ENCODE measurements at regions not wholly inside any gene's neighbourhood (a gene's known extent, or its start where the extent isn't known, plus 50 kb on each side); places are given as distances from the start of the nearest gene placed in this dataset.
"Not testable (repeated sequence)": the region's sequence is repeated elsewhere in the genome, so short reads cannot be mapped to it uniquely, and the experiment has no call there.

DNA sequence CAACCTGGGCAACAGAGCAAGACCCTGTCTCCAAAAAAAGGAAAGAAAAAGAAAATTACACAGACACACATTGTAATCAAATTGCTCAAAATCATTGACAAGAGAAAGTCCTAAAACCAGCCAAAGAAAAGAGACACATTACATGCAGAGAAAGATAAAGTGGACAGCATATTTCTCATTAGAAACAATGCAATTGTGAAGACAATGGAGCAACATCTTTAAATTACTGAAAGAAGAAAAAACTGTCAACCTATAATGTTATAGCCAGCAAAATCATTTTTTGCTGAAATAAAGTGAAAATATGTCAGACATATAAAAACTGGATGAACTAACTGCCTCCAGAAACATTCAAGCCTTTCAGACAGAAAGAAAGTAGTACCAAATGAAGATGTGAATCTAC, 120.6 kb downstream of the TMEM167A start:
- no peak for DNase-seq (ENCODE audit: low read depth, low spot score)

DNA sequence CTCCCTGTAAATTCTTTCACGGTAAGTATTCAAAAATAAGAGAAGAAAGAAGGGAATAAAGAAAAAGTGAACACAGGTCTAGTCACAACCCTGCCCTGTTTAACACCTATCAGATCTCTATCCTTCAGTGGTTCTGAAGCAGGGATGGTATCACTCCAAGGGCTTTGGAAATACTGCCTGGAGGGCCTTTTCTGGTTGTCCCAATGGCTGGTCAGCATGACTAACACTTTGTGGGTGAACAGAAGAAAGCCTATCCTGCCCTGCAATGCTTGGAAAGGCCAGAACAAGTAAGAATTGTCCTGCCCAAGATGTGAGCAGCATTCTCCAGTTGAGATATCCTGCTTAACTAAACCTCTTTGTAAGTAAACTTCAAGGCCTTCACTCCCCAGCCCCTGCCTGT, 124.9 kb downstream of the TMEM167A start:
- no peak for DNase-seq (ENCODE audit: low read depth, low spot score)

DNA sequence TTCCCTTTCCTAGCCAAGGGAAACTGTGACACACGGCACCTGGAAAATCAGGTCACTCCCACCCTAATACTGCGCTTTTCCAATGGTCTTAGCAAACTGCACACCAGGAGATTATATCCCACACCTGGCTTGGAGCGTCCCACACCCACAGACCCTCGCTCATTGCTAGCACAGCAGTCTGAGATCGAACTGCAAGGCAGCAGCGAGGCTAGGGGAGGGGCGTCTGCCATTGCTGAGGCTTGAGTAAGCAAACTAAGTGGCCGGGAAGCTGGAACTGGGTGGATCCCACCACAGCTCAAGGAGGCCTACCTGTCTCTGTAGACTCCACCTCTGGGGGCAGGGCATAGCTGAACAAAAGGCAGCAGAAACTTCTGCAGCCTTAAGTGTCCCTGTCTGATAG, 132.9 kb downstream of the TMEM167A start:
- DNase-seq (ENCODE audit: low read depth, low spot score), result not testable (repeated sequence)

DNA sequence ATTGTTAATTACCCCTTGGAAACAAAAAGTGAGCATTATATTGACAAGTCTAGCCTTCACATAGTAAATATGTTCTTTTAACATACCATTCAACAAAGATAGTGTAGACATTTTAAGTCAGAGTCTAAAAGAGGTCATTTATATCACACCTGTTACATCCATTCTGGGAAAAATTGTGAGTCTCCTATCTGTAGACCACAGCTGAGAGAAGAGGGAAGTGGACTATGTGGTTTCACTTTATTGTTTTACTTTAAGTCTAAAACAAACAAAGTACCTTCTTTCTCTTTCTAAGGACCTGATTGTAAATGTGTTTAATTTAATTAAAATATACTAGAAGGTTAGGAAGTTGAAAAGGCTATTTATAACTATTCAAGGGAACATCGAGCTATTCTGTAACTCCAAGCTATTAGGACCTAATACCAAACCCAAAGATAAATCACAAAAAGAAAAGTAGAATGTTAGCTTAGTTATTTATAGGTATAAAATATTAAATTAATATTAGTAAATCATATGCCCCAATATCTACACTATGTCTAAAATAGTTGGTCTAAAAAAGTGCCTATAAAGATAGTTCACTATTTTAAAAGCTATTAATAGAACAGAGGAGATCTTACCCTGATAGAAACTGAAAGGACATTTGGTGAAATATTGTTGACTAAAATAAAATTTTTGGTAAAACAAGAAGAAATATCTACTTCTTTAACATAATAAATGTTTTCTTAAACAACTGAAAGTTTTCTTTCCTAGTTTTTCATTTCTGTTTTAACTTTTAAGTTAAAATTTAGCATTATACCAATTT, 134.9 kb downstream of the TMEM167A start:
- no peak for DNase-seq (ENCODE audit: low read depth, low spot score)

DNA sequence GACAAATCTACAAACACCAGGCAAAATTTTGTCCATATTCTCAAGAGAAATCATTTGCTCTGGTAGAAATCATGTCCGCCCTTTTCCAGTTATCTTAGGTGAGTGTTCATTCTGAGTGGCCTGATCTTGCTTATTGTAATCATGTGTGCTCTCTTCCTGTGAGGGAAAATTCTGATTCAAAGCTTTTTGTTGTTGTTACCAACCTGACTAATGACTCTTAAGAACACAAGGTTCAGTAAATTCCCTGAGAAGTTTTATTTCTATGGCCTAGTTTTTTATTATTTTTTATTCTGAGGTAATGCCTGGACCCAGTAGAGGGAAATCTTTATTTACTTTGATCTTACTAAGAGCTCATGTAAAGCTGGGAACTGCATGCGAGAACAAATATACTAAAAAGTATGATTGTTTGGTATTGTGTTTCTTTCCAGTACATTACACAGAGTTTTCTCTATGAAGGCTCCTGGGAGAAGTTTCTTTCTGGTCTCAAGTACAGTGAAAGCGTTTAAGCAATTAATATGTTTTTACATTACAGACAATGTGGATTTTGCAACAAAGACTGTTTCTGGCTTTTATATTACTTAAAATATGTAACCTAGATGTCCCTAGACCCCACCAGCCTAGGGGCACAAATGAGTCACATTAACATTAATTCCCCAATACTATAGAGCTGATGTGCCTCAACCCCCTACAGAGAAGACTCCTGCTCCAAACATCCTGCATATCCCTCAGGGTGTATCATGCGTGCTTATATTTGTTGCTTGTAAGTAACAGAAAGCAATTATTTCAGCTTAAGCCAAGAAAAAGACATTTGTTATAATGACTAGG, 138.1 kb downstream of the TMEM167A start:
- DNase-seq (ENCODE audit: low read depth, low spot score), result no peak

DNA sequence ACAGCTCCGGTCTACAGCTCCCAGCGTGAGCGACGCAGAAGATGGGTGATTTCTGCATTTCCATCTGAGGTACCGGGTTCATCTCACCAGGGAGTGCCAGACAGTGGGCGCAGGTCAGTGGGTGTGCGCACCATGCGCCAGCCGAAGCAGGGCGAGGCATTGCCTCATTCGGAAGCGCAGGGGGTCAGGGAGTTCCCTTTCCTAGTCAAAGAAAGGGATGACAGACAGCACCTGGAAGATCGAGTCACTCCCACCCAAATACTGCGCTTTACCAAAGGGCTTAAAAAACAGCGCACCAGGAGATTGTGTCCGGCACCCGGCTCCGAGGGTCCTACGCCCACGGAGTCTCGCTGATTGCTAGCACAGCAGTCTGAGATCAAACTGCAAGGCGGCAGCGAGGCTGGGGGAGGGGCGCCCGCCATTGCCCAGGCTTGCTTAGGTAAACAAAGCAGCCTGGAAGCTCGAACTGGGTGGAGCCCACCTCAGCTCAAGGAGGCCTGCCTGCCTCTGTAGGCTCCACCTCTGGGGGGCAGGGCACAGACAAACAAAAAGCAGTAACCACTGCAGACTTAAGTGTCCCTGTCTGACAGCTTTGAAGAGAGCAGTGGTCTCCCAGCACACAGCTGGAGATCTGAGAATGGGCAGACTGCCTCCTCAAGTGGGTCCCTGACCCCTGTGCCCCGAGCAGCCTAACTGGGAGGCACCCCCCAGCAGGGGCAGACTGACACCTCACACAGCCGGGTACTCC, 144.5 kb downstream of the TMEM167A start:
- not testable (repeated sequence) for DNase-seq (ENCODE audit: low read depth, low spot score)

DNA sequence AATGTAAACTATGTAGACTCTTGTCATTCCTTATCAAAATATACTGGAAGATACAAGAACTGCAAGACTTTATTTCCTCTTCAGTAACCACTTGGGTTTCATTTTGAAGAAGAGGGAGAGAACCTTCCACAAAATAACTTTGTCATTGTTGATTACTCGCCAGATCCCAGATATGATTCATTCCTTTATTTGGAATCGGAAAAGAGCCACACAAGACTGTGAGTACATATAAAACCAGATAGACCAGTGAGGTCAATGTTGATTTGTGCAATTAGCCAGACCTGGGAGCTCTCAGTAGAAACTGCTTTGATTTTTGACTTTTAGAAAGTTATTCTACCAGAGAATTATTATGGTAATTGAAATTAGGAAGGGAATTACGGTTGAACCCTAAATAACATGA, 146.1 kb downstream of the TMEM167A start:
- DNase-seq (ENCODE audit: low read depth, low spot score), result no peak

DNA sequence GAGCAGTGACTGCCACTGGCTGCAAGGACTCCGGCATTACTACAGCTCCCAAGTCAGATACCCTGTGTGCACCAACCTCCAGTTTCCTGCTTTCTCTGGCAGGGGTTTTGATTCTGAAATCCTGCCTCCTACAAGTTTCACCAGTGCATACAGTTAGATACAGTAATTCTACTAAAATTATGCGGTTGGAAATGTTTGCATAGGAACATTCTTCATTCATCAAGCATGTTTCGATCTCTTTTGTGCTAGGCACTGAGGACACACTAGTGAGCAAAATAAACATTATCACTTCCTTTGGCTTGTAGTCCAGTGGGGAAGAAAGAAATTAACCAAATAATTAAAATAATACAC, 152.2 kb downstream of the TMEM167A start:
- DNase-seq (ENCODE audit: low read depth, low spot score), result no peak

DNA sequence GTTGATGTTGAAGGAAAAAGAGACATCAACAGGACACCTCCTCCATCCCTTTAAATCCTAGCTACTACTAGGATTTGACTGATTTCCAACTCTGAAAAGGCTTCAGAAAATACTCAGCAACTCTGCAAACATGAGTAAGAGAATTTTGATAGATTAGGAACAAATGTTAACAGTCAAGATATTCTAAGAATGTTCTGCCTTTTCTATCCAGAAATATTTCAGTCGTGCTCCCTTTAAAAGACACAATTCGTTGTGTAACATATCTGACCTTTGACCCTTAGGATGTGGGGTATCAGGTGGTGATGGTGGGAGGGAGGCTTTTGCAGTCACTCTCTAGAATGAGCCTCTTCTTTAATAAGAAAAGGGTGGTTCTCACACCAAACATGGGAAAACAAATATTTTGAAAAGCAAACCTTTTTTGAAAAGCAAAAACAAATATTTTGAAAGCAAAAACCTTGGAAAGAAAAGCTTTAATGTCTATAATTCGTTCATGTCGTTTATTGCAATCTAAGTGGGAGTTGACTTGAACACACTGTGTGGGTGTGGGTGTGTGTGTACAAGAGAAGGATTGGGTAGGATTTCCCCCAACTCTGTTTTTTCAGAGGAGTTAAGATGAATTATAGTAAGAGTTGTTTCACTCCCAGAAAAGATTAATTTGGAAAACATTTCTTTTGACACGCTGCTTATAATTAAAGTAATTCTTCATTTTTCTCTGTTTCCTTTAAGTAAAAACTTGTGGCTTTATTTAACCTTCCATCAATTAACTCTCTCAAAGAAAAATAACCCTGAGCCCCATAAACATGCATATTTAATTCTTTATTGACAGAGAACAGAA, 152.8 kb downstream of the TMEM167A start:
- no peak for DNase-seq (ENCODE audit: low read depth, low spot score)

DNA sequence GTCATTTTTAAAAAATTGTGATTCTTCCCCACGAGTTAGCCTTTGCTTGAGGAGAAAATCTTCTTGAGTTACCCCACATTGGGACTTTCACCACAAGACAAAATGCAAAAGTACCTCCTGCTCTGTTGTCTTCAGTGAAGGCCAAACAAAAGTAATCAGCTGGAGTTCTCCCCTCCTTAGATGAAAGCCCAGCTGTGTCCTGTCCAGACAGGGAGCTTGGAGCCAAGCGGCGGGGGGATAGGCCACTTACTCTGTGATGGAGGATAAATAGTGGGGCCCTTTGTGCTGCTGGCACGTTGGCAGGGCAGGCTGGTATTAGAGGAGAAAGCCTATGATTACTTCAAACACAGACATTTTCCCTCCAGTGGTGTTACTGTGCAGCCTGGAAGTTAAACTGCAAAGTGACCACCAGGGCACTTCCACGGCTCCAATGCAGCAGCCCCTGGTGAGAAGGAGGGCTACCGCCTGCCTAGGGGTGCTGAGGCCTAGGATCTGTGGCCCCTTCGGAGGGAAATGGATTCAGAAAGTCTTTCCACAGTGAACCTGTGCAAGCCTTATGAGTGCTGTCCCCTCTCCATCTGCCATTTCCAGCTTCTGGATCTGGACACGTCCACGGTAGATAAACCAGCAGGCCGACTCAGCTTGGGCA, 155.0 kb downstream of the TMEM167A start:
- no peak for DNase-seq (ENCODE audit: low read depth, low spot score)

DNA sequence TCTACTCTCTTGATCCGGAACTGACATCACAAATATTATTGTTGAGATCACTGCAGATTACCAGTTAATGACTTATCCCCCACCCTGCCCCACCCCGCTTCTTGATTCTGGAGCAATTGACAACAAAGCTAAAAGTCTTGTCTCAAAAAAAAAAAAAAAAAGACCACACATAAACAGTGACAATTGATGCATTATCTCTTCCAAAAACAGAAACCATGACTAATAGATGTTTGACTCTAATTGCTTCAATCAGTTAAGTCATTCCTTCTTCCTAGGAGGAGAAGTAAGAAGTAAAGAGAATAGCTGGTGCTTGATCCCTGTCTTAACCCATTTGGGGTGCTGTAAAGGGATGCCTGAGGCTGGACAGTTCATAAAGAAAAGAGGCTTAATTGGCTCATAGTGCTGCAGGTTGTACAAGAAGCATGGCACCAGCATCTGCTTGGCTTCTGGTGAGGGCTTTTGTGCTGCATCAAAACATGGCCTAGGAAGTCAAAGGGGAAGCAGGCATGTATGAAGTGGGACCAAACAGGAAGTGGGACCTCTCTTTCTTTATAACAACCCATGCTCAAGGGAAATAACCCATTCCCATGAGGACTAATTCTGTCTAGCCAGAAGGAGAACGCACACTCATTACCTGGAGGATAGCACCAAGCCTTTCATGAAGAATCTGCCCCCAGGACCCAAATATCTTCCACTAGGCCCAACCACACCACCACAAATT, 158.7 kb downstream of the TMEM167A start:
- no peak for DNase-seq (ENCODE audit: low read depth, low spot score)

DNA sequence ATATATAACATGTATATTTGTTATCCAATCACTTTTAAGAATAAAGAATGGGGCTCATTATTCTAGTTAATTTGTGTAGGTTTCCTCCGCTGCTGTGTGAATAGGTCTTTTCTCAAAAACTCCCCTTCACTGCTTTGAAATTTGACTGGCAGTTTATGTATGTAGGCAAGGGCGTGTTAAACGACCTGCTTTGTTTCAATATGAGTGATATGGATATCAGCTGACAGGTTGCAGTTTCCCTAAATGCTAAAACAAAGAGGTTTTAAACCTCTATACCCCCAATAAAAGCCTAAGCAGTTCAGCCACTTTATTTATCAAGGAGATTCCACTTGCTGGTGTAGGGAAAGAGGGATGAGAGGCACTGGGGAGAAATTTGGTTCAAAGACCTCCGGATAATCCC, 159.6 kb downstream of the TMEM167A start:
- no peak for DNase-seq (ENCODE audit: low read depth, low spot score)

DNA sequence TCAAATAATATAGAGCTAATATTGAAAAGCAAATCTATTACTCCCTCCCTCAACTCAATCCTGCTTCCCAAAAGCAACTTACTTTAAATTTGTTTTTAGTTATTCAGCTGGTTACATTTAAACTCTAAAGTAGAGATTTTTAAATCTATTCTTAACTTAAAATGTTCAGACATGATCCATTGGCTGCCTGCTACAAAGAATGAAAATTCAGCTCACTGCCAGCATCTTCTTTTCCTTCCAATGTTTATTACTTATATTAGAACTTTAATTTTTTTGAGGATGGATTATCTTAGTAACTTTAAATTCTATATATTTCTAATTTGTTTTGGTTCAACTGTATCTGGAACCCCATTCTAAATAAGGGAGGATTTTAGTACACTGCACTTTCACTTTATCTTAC, 163.2 kb downstream of the TMEM167A start:
- DNase-seq (ENCODE audit: low read depth, low spot score), result no peak

DNA sequence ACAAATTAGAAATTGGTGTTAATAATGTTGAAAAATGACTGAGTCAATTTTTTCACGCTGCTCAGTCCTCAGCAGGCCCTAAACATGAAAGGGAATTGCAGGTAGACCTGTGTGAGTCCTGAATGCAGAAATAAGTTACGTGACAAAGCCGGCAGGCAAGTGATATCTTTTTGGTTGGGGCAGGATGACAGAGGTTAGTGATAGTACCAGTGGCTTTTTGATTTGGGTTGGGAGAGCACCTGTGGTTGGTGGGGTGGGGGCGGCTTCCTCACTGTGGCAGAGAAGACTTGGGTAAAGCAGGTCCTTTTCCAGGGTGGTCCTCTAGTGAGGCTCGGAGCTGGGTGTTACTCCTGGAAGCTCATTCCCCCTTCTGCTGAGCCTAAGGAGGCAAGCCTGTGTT, 164.7 kb downstream of the TMEM167A start:
- DNase-seq (ENCODE audit: low read depth, low spot score), result no peak

DNA sequence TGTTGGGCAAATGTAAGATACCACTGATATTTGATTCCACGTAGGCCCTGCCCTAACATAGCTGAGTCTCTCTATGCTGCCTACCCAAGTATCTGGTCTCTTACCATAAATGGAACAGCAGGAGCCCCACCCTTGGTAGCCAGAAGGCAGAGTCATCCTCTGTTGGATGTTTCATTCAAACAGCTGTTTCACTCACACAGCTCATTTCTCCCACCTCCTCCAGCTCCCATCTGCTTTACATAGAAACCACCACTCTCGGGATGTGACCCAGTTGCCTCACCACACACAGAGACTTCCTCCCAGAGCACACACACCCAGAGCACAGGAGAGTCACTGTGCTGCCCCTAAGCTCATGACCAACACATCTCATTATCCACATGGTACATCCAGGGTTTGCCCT, 165.3 kb downstream of the TMEM167A start:
- no peak for DNase-seq (ENCODE audit: low read depth, low spot score)

DNA sequence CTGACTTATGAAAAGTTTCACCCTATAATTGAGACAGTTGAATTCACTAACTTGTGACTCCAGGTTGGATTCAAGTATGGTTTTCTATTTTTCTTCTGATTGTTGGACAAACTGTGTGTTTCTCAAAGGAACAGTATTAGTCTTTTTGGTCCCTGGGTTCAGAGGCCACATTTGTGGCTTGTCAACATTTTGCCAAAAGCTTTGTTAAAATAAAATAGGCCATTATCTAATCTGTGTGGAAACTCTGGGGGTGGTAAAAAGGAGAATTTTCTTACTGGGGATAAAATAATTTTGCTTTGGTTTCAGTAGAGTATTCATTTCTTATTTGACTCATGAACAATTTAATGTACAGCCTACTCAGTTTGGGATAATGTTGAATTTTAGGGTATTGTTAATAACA, 166.3 kb downstream of the TMEM167A start:
- DNase-seq (ENCODE audit: low read depth, low spot score), result no peak

DNA sequence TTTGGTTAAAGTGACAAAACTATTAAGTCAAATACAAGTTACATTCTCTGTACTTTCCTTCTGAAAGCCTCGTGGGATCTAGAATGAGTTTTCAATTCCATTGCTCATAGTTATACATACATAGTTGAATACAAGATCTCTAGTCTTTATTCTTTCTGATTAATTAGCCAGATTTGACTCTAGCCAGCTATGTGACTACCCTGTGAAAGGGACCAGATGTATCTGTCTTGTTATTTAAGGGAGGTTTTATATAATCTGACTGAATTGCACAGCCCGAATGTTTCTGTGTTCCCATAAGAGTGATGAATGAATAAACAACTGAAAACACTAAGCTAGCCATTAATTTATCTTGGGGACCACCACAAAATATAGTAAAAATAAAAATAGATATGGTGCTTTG, 166.7 kb downstream of the TMEM167A start:
- no peak for DNase-seq (ENCODE audit: low read depth, low spot score)

DNA sequence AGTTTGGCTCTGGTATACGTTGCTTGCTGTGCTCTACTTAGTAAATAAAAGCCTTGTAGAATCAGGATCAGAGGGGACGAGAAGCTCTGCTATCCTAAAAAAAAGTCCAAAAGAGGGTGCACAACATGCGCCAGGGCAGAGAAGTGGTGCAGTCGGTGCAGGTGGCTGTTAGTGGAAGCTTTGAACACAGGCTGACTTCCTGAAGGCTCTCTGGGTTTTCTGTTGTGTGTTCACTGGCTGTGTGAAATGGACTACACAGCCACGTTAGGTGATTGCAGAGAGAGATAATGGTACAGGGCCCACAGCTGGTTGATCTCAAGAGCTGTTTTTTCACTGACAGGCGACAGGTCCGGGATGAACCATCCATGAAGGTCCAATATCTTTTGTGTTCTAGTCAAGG, 167.4 kb downstream of the TMEM167A start:
- no peak for DNase-seq (ENCODE audit: low read depth, low spot score)

DNA sequence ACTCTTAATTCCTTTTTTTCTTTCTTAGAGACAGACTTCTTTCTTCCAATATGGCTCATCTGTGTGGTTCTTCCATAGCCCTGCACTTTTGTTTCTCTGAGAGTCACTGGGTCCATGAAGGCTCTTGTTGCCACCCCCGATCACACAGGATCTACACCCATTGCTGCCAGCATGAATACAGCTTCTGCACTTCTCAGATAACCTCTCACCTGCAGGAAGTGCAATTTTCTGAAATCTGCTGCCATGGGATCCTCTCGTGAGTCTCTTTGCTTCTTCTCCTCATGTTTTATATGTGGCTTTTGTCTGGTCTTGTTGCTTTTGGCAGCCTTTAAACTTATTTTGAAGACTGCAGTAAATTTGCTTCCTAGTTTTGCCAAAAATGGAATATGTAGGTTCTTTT, 171.2 kb downstream of the TMEM167A start:
- DNase-seq (ENCODE audit: low read depth, low spot score), result no peak

DNA sequence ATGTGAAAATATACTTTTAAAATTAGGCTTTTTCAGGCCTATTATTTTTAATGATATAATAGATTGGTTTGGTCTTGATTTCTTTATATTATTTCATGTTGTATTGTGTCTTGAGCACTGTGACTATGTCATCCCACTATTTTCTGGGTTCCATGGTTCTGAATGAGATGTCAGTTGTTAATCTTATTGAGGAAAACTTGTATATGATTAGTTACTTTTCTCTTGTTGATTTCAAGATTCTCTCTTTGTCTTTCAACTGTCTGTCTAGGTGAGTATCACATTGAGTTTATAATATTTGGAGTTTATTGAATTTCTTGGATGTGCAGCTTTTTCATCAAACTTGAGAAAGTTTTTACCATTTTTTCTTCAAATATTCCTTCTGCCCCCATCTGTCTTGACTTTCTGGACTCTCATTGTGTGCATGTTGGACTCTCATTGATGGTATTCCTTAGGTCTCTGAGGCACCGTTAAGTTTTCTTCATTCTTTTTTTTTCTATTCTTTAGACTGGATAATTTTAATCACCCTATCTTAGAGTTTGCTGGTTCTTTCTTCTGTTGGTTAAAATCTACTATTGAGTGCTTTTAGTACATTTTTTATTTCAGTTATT, 175.8 kb downstream of the TMEM167A start:
- no peak for DNase-seq (ENCODE audit: low read depth, low spot score)
